ENCODE measurements at regions not wholly inside any gene's neighbourhood (a gene's known extent, or its start where the extent isn't known, plus 50 kb on each side); places are given as distances from the start of the nearest gene placed in this dataset.

- H3K9me3 ChIP-seq (ENCODE audit: control insufficient read depth in 4 of 4, low read length in 3 of 4) = peaks cover 0 to 2% (median 0%) of the 10 kb centered on the region in 4 donors
- DNase-seq (ENCODE audit: low spot score) = no peak
- 85% methylated on average over 2 of the region's 2 CpGs for WGBS
- H3K4me3 ChIP-seq (ENCODE audit: low read depth in 1 of 3, low read length in 3 of 3) = no peak overlapping the region
- no peak overlapping the region for H3K27ac ChIP-seq (ENCODE audit: low read depth in 1 of 2, low read length in 2 of 2)
- H3K9ac ChIP-seq (ENCODE audit: low read depth in 1 of 2, low read length in 2 of 2) = no peak overlapping the region
- H3K27me3 ChIP-seq (ENCODE audit: control insufficient read depth in 4 of 4, insufficient read depth in 4 of 4, low read length in 3 of 4) = no peaks in the 10 kb centered on the region
- H3K36me3 ChIP-seq (ENCODE audit: control insufficient read depth in 4 of 4, insufficient read depth in 3 of 4, low read depth in 1 of 4, low read length in 3 of 4) = no peaks in the 10 kb centered on the region
- no peaks in the 10 kb centered on the region for H3K4me1 ChIP-seq (ENCODE audit: control insufficient read depth in 4 of 4, insufficient read depth in 4 of 4, low read length in 3 of 4)
- TF ChIP-seq RXRA (IDR thresholded peaks at IDR 0.05) (no peak), CTCF (IDR thresholded peaks at IDR 0.05; ENCODE audit: low read depth, low read length, missing input control) (no peak)
Observed at GRCh38 chr2:67576226-67576625, 179.1 kb downstream of the ETAA1 start.

GRCh38 chr2:67576991-67577390 lies 179.9 kb downstream of the ETAA1 start:
- Histone ChIP-seq H3K36me3 (ENCODE audit: control insufficient read depth in 4 of 4, insufficient read depth in 3 of 4, low read depth in 1 of 4, low read length in 3 of 4) (no peaks in the 10 kb centered on the region), H3K27ac (ENCODE audit: low read depth in 1 of 2, low read length in 2 of 2) (no peak overlapping the region), H3K27me3 (ENCODE audit: control insufficient read depth in 4 of 4, insufficient read depth in 4 of 4, low read length in 3 of 4) (no peaks in the 10 kb centered on the region), H3K9me3 (ENCODE audit: control insufficient read depth in 4 of 4, low read length in 3 of 4) (peaks cover 0 to 3% (median under 1%) of the 10 kb centered on the region in 4 donors), H3K4me3 (ENCODE audit: low read depth in 1 of 3, low read length in 3 of 3) (no peak overlapping the region), H3K9ac (ENCODE audit: low read depth in 1 of 2, low read length in 2 of 2) (no peak overlapping the region), H3K4me1 (ENCODE audit: control insufficient read depth in 4 of 4, insufficient read depth in 4 of 4, low read length in 3 of 4) (no peaks in the 10 kb centered on the region)
- WGBS = 92% methylated on average over 4 of the region's 4 CpGs
- TF ChIP-seq EGR1 (IDR thresholded peaks at IDR 0.05; ENCODE audit: low read depth in 2 of 2) = no peak
- TF ChIP-seq RXRA (IDR thresholded peaks at IDR 0.05) = no peak
- TF ChIP-seq CTCF (IDR thresholded peaks at IDR 0.05; ENCODE audit: low read depth, low read length, missing input control) = no peak
- TF ChIP-seq FOXA2 (IDR thresholded peaks at IDR 0.05) = no peak
- TF ChIP-seq TAF1 (conservative IDR thresholded peaks at IDR 0.05) = no peak
- no peak for TF ChIP-seq MAX (IDR thresholded peaks at IDR 0.05)
- no peak for TF ChIP-seq GABPA (IDR thresholded peaks at IDR 0.05 in 1 of 2, conservative IDR thresholded peaks at IDR 0.05 in 1 of 2)
- no peak for TF ChIP-seq HNF4A (conservative IDR thresholded peaks at IDR 0.05)
- no peak for TF ChIP-seq NR2F2 (IDR thresholded peaks at IDR 0.05)
- no peak for TF ChIP-seq JUND (IDR thresholded peaks at IDR 0.05)
- TF ChIP-seq SP1 (IDR thresholded peaks at IDR 0.05) = no peak
- DNase-seq (ENCODE audit: low spot score) = no peak

- 19% methylated on average over 2 of the region's 2 CpGs for WGBS
- TF ChIP-seq GABPA (IDR thresholded peaks at IDR 0.05 in 1 of 2, conservative IDR thresholded peaks at IDR 0.05 in 1 of 2) (no peak), HNF4A (conservative IDR thresholded peaks at IDR 0.05) (no peak), RXRA (IDR thresholded peaks at IDR 0.05) (no peak), REST (IDR thresholded peaks at IDR 0.05) (no peak), SP1 (IDR thresholded peaks at IDR 0.05) (no peak), YY1 (IDR thresholded peaks at IDR 0.05) (no peak), HNF4G (IDR thresholded peaks at IDR 0.05) (no peak), FOXA2 (IDR thresholded peaks at IDR 0.05) (no peak), MAX (IDR thresholded peaks at IDR 0.05) (no peak), TAF1 (conservative IDR thresholded peaks at IDR 0.05) (no peak), JUND (IDR thresholded peaks at IDR 0.05) (no peak), EGR1 (IDR thresholded peaks at IDR 0.05; ENCODE audit: low read depth in 2 of 2) (no peak), ZBTB33 (IDR thresholded peaks at IDR 0.05) (no peak), NR2F2 (IDR thresholded peaks at IDR 0.05) (no peak)
Observed at GRCh38 chr2:67579216-67579615, 182.1 kb downstream of the ETAA1 start.

More at GRCh38 chr2:67579216-67579615, 182.1 kb downstream of the ETAA1 start:
- Histone ChIP-seq H3K9me3 (ENCODE audit: control insufficient read depth in 4 of 4, low read length in 3 of 4) (peaks cover 0 to 10% (median 6%) of the 10 kb centered on the region in 4 donors), H3K27me3 (ENCODE audit: control insufficient read depth in 4 of 4, insufficient read depth in 4 of 4, low read length in 3 of 4) (no peaks in the 10 kb centered on the region), H3K4me3 (ENCODE audit: low read depth in 1 of 3, low read length in 3 of 3) (no peak overlapping the region), H3K4me1 (ENCODE audit: control insufficient read depth in 4 of 4, insufficient read depth in 4 of 4, low read length in 3 of 4) (no peaks in the 10 kb centered on the region), H3K36me3 (ENCODE audit: control insufficient read depth in 4 of 4, insufficient read depth in 3 of 4, low read depth in 1 of 4, low read length in 3 of 4) (no peaks in the 10 kb centered on the region), H3K27ac (ENCODE audit: low read depth in 1 of 2, low read length in 2 of 2) (no peak overlapping the region), H3K9ac (ENCODE audit: low read depth in 1 of 2, low read length in 2 of 2) (no peak overlapping the region)
- no peak for DNase-seq (ENCODE audit: low spot score)
